ENCODE measurements at regions not wholly inside any gene's neighbourhood (a gene's known extent, or its start where the extent isn't known, plus 50 kb on each side); places are given as distances from the start of the nearest gene placed in this dataset.
A peak's percentile ranks its signal among the peaks of the same experiment; 100 is the strongest.

DNA sequence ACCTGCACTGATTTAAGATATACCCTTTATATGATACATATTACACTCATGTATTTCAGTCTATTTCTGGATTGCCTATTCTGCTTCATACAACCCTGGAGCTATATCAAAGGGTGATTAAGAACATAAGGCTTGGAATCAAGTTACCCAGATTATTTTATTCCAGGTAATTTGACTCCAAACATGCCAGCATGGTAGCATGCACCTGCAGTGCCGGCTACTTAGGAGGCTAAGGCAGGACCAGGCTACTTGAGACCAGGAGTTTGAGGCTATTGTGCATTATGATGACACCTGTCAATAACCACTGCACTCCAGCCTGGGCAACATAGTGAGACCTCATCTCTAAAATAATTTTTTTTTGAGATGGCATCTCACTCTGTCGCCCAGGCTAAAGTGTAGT lies 50.4 kb upstream of the NEO1 start:
- DNase-seq (ENCODE audit: low read depth), result no peak

DNA sequence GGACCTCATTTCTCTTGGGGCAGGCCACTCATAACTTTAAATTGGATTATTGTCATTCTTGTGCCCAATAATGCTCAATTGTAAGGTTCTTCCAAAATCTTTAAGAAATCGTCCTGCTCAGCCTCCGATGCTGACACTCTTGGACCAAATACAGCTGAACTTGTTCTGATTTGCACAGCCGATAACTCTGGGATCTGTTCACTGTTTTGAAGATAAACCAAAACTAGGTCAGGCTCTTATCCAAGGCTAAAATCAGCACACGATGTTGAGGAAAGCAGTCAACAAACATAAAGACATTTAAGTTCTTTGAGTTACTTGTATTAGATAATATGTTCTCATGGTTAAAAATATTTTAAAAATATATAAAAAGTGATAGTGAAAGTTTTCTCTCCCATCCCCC lies 52.0 kb upstream of the NEO1 start:
- DNase-seq (ENCODE audit: low read depth), result no peak

DNA sequence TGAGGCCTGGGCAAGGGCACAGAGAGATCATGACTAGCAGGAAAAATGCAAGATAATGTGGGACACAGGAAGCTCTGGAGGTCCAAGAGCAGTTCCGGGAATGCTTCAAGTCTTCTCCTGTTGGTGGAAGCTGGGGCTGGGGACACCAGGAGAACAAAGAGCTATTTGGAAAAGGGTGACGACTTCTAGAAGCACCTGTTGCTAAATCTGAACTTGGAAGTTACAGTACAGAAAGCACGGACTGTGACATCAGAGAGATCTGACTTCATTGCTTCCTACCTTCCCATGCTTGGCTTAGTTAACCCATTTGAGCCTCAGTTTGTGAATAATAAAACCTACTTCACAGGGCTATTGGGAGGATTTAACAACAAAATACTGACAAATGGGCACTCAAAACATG lies 52.7 kb upstream of the NEO1 start:
- no peak for DNase-seq (ENCODE audit: low read depth)

DNA sequence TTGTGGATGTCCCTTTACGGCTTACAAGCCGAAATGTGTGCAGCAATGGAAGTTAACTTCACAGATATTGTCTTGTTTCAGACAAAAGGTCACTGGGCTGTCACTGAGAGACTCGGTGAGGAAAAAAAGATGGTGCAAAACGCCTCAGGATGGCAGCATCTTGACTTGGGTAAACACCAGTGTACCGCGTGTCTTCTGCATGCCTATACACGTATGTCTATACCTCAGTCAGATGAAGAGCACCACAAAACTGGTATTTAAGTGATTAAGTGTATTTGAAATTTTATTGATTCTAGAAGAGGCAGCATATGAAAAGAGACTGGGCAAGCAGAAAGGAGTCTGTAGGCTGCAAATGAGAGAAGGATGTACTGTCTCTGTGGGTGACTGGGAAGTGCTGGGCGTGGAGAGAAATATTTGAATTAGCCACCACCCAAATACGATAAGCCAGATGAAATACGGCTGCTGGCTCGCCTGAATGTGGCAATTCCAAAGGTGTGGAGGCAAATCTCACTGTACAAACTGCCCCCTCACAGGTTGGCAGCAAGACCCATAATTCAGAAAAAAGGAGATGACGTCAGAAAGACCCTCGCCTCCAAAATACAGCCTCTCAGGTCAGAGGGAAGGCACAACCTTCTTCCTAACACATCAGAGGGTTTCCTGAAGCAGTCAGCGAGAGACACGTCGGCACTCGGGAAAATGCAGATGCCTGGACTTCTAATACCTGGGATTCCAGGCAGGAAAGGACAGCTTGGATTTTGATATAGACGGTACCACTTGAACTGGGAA lies 53.4 kb upstream of the NEO1 start:
- DNase-seq (ENCODE audit: low read depth), result no peak

DNA sequence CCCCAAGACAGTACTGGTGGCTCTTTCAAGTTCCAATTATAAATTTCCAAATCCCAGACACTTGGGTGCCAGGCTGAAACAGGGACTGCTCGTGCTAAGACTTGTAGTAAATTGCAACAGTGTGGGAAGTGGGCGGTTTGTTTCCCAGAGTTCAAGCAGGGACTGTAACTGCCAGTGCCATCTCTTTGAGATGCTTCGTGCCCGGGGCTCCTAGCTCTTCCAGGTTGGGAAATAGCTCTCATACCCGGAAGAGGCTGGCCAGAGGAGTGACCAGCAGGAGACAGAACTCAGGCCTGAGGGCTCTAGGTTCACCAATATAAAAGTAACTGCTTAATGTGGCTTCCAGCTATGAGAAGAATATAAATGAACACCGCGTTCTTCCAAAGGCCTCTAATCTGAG lies 54.0 kb upstream of the NEO1 start:
- no peak for DNase-seq (ENCODE audit: low read depth)

DNA sequence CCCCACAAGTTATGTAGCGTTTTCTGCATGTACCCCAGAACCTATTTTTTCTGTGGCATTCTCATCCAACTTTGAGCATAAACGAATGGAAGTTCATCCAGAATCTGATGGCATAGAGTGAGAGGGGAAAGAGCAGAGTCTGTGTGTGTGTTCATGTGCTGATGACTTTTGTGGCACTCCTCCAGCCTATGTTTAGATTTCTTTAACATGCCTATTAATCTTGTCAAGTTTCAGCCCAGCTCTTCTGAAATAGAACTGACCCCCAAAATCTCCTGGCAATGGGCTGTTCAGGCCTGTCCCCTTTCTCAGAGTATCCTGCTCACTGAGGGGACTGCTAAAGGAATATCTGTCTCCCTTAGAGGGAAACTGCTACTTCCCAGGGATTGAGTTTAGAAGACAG lies 56.4 kb upstream of the NEO1 start:
- no peak for DNase-seq (ENCODE audit: low read depth)

DNA sequence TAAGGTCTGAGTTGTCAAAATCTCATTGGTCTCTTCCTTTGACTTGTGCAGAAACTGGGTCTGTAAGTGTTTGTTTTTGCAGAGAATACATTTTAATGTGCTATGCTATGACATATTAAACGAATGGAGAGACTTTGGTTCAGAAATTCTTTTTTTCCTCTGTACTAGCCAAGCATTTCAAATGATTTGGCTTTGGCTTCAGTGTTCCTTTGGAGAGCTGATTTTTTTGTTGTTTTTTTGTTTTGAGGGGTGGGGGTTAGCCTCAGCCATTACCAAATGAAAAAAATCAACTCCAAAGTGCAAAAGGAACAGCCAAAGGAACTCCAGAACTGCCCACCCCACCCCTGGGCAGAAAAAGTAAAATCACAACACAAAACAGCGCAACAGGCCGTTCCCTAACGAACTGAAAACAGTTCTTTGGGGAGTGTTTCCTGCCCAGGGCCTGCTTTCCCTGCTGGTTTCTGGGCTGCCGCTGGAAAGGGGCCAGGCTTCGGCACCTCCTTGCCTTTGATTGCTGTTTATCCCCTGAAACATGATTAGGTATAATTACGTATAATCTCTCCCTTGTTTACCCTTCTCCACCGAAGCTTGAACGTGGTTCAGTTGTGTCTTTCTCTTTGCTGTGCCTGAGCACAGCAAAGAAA lies 57.6 kb upstream of the NEO1 start:
- peak; percentile 52 for DNase-seq (ENCODE audit: low read depth)

DNA sequence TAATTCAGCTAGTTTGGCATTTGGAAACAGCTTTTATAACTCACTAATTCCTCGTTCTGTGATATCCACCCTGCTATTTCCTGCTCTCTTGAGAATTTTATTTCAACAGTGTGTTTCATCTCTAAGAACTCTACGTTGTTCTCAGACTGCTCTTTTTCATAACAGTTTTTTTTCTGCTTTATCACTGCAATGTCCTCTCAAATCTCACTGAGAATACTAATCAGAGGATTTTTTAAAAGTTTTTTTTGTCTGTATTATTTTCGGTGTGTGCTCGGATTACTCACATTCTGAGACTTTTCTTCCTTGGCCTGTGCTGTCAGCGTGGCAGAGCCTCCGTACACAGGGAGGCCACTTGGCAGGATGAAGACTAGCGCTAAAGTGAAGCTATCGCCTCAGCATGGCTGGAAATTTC lies 59.4 kb upstream of the NEO1 start:
- no peak for DNase-seq (ENCODE audit: low read depth)

DNA sequence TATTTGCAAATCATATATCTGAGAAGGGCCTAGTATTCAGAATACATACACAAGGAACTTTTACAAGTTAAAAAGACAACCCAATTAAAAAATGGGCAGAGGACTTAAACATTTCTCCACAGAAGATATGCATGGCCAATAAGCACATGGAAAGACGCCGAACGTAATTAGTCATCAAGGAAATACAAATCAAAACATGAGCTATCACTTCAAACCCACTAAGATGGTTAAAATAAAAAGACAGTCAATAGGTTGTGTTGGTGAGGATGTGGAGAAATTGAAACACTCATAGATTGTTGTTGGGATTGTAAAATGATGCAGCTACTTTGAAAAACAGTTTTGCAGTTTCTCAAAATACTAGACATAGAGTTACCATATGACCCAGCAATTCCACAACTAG lies 61.2 kb upstream of the NEO1 start:
- DNase-seq (ENCODE audit: low read depth), result no peak

DNA sequence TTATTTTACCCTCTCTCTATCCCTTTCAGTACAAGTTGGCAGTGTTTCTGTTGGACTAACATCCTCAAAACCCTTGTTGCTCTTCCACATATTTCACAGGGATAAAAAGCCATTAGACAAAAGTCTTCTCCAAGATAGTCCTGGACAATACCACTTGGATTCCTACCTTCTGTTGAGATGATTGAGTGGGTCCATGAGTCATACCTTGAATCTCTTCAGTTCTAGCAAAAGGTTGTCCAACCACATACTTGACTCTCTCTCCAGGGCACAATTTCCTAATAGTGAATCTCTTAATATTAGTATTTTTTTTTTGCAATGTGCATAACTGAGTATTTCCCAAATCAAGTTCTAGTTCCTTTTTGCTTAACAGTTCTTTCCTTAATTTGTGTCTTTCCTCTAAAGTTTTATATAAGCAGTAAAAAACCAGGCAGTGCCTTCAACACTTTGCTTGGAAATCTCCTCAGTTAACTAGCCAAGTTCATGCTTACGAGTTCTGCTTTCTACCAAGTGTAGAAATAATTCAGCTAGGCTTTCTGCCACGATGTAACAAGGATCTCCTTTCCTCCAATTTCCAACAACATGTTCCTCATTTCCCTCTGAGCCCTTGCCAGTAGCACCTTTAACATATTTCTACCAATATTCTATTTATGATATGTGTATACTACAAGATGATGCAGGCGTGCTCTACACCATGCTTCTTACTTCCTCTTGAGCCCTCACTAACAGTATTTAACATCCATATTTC lies 68.3 kb upstream of the NEO1 start:
- no peak for DNase-seq (ENCODE audit: low read depth)

DNA sequence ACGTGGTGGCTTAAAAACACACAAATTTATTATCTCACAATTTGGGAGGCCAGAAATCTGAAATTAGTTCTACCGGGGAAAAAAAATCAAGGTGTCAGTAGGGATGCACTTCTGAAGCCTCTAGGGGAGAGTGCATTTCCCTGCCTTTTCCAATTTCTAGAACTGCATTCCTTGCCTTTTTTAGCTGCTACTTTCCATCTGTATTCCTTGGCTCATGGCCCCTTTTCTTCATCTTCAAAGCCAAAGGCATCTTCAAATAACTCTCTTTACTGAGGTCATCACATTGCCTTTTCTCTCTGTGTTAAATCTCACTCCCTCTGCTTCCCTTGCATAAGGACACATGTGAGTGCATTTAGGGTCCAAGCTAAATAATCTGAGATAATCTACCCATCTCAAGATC lies 69.5 kb upstream of the NEO1 start:
- no peak for DNase-seq (ENCODE audit: low read depth)

DNA sequence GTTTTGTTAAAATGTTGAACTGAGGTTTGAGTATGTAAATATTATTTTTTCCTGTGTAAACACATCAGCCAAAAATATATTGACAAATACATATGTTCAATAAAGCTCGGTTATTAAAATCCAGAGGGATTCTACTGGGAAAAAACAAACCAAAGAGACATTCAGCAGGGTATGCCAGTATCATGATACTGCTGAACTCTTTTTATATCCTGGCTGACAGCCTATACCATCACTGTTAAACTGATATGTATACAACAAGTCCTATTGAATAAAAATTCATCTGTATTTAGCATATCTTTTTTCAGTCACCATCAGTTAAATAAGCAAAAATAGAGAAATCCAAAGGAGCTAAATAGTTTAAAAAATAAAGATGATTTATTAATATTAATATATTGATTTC lies 71.6 kb upstream of the NEO1 start:
- DNase-seq (ENCODE audit: low read depth), result no peak

DNA sequence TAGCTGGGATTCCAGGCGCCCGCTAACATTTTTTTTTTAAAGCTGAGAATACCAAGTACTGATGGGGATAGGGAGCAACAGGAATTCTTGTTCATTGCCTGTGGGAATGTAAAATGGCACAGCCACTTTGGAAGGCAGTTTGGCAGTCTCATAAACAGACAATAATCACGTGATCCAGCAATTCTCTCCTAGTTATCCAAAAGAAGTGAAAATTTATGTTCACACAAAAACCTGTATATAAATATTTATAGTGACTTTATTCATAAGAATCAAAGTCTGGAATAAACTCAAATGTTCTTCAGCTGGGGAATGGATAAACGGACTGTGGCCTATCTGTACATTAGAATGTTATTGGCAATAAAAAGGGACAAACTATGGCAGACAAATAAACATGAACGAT lies 72.5 kb upstream of the NEO1 start:
- no peak for DNase-seq (ENCODE audit: low read depth)

DNA sequence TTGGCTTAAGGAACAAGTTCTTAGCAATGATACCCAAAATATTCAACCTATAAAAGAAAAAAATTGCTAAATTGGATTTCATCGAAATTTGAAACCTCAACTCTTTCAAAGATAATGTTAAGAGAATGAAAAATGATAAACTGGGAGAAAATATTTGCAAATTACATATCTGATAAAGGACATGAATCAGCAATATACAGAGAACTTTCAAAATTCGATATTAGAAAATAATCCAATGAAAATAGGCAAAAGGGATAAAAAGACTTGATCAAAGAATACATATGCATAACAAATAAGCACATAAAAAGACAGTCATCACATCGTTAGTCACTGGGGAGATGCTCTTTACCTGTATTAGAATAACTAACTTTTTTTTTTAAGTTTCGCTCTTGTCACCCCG lies 73.0 kb upstream of the NEO1 start:
- DNase-seq (ENCODE audit: low read depth), result no peak

DNA sequence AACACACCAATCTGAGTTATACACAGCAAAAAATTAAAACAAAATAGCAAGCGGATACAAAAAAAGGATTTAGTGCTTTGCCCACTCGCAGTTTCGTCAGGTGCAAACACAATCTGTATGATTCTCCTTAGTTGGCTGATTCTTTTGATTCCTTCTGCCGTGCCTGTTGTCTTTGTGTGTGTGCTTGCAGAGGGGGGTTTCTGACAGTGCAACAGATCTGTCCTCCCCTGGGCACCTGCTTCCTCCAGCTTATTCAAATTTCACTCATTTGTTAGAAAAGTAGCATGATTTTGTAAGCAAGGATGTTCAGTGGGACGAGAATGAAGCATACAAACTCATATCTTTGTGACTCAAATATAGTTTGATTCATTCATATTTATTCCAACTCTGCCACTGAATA lies 74.0 kb upstream of the NEO1 start:
- DNase-seq (ENCODE audit: low read depth), result no peak

DNA sequence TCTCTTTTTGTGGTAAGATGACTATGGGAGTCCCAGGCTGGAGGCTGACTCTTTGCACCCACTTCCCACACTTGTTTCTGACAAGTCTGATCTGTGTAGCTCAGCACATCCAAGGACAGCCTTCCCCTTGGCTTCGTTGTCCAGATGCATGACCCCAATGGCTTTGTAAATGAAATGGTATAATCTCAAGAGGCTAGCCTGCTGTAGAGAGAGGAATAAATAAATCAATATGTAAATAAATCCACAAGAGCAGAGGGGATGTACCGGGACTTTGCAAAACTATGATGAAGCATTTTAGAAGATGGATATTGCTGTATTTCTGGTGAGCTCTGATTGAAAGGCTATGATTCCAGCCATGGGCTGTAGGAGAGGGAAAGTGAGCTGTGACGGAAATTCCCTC lies 79.9 kb upstream of the NEO1 start:
- no peak for DNase-seq (ENCODE audit: low read depth)

DNA sequence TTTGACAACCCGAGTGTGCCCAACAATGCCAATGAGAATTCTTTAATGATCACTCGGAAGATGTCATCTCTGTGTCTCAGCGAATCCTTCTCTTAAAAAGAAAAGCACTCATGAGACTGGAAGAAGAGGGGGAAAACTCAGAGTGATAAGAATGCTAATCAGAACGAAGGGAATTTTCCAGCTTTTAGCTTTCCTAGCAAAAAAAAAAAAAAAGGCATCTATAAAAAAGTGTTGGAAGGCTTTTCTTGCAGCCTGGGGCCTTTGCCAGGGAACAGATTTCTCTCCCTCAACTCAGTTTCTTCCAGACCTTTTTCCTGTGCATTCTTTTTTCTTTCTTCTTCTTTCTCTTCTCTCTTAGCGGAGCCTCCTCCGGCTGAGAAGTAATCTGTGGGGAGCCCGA lies 80.5 kb upstream of the NEO1 start:
- DNase-seq (ENCODE audit: low read depth), result no peak

DNA sequence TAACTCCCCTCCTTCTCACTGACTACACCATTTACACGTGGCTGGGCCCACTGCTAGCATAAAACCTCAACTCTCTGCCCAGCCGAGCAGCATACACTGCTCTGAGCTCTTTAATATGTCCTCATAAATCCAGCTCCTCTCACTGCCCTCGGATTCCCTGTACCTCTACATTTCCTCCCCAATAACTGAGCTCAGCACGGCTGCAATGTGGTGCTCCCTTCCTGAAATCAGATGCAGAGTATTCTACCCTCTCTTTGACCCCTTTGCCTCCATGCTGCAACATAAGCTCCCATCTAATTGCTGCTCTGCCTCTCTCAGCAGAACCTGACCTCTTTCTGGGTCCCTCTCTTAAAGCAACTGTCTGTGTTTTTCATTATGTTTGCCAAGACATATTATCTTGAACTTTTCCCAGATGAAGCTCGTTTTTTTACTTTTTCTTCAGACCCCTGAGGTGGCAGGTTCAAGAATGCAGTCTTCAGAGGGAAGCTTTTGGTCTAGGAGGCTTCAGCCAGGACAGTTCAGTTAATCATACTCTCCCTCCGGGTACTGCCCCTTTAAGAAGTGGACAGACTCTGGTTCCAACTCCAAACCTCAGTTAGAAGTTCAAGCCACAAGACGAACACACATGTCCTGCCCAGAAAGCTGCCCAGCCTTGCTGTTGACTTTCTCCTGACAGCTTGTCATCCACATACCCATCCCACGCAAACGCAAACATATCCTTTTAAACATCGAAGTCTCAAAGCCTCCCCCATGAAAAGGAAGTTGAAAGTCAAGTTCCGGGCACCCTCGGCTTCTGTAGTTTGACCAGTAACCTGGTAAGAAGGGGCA lies 81.1 kb upstream of the NEO1 start:
- no peak for DNase-seq (ENCODE audit: low read depth)

DNA sequence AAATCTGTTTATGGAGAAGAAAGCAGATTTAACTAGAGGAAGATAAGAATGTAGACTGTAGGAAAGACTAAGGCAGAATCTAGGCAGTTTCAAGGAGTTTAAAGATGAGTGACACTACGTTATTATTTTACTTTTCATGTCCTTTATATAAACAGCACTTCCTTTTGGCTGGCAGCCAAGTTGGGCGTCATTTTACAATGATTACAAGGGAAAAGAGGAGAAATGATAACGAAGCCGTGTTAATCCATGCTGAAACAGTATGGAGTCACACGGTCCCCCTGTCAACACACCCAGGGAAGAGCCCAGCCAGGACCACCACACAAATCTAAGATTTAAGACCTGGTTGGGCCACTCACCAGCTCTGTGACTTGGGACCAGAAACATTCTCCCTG lies 83.7 kb upstream of the NEO1 start:
- DNase-seq (ENCODE audit: low read depth), result no peak

DNA sequence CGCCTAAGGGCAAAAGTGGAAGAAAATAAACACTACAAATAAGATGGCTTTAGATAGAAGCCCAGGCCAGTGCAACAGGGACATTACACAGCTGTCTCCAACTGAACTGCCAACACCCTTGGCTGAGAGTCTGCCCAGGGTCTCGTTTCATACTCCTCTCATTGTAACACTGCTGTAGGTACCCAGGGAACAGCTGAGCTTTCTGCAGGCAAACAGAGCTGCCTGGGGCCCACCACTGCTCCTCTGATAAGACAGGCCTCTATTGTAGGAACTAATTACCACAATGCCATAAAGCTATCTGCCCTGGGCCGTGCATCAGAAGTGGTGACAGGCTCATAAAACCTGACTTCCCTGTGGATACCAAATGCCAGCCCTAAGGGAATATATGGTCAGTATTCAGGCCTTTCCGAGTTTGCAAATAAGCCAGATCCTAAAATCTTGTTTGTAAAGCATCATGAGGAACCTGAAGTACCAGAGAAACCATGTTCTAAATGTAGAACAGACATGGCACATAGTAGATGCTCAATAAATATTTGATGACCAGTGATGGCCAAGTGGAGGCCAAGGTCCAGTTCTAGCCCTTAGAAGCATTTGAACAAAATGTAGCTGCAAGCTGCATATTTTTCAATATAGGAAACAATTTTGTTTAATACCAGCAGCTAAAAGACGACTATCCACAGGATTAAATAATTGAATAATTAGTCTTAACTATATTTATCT lies 84.3 kb upstream of the NEO1 start:
- DNase-seq (ENCODE audit: low read depth), result no peak

DNA sequence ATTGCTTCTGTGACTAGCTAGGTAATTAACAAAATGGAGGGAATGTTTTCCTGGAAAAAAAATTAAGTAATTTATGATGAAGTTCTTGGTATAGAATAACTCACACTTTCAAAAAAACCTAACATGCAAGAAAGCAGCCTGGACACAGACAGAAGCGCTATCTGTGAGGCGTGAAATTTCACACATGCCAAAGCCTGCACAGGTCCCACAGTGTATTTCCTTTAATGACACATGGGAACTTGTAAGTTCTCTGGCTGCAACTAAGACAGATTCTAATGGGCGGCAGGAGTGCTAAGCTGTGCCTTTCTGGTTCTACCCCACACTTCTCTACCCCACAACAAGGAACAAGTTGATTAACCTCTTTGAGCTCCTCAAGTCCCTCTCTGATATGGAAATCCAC lies 84.9 kb upstream of the NEO1 start:
- DNase-seq (ENCODE audit: low read depth), result no peak

DNA sequence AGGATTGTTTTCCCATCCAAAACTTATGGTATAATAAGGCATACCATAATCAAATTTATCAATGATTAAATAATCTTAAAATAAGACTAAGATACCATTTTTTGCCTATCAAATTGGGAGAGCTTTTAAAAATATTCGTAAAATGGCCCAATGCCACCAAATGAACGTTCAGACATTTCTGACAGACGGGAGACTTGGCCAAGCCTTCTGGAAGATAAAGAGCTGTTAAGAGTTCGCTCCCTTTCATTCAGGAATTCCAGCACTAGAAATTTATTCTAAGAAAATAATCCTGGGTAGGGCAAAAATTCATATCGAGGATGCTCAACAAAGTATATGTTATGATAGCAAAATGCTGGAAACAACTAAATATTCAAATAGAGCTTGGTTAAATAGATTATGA lies 85.6 kb upstream of the NEO1 start:
- DNase-seq (ENCODE audit: low read depth), result no peak

Data from forelimb muscle (tissue), 1 donor.